HG03280 (cell line): ENCODE measurements at regions not wholly inside any gene's neighbourhood (a gene's known extent, or its start where the extent isn't known, plus 50 kb on each side); places are given as distances from the start of the nearest gene placed in this dataset.

Source experiments
- ATAC-seq: cut with Tn5 transposase; IDR thresholded peaks from one replicate; pipeline ENCODE4 v1.9.1; 2021; ENCODE audit warnings: mild to moderate bottlenecking, moderate library complexity; ENCODE audit not compliant: unreplicated experiment

- no peak for ATAC-seq
Measured at GRCh38 chr9:19732441-19732951, 56.3 kb downstream of the SLC24A2 start.

GRCh38 chr9:19728101-19728500 lies 60.7 kb downstream of the SLC24A2 start:
- no peak for ATAC-seq

DNA sequence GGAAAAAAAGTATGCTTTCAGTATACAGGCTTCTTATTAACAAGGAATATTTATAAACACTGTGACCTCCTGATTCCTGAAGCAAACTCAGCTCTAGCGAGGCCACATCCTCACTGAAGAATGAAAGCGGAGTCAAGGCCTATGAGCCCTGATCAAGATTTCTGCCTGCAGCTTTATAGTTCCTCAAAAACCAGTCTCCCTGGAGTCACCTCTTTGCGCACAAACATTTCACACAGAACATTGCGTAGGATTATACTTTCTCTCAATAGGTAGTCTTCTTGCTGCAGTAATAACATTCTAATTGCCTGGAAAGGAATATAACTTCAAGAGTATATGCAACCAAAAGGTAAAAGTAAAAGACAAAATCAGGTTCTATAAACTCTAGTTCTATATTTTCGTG lies 62.9 kb downstream of the SLC24A2 start:
- no peak for ATAC-seq

GRCh38 chr9:19720377-19720776 lies 68.5 kb downstream of the SLC24A2 start:
- ATAC-seq, result no peak

- ATAC-seq, result no peak
Measured at GRCh38 chr9:19703702-19704101, 85.1 kb downstream of the SLC24A2 start.

DNA sequence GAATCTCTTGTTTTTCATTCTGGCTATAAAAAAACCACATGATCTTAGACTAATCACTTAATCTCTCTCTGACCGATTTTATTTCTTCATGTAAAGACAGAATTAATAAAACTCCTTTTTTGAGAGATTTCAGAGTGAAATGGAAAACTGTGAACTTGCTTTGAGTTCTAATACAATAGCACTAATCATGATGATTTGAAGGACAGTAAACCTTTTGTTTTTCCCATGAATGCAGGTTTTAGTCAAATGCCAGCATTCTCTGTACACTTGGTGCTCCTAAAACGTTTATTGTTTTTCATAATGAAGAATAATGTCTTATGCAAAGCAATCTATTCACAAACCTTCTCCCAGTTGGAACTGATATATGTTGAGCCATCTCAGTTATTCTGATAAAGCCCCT lies 86.8 kb downstream of the SLC24A2 start:
- ATAC-seq, result no peak

DNA sequence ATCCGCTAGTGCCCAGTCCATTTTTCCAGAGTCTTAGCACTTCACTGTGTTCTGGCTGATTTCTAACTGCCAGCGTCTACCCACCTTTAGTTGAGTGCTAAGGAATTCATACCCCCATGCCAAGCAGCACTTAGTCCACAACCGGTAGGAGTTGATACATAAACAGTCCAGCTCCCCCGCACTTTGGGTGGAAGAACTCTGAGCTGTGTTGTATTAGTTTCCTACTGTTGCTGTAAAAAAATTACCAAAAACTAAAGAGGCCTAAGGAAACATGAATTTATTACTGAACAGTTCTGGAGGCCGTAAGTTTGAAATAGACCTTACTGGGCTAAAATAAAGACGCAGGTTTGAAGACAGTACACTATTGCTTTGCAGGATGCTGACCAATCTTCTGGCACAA lies 87.6 kb downstream of the SLC24A2 start:
- no peak for ATAC-seq

DNA sequence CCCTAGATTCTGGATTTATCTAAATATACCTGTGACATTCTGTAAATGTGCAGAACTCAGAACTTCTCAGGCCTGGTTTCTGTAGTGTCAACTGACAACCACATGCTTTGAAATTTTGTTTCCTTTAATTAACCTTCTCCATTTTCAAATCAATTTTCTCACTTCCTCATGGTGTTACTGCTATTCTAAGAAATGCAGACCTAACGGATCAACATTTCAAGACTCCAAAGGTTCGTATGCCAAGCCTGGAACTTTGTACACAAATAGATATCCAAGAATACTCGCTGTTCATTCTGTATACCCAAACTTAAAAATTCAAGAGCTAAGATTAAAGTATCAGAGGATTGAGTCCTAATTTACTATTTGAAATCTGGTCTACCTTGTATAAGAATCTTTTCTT lies 88.1 kb downstream of the SLC24A2 start:
- ATAC-seq, result no peak

- no peak for ATAC-seq
Measured at GRCh38 chr9:19699756-19700155, 89.1 kb downstream of the SLC24A2 start.

- no peak for ATAC-seq
Measured at GRCh38 chr9:19698960-19699359, 89.9 kb downstream of the SLC24A2 start.

DNA sequence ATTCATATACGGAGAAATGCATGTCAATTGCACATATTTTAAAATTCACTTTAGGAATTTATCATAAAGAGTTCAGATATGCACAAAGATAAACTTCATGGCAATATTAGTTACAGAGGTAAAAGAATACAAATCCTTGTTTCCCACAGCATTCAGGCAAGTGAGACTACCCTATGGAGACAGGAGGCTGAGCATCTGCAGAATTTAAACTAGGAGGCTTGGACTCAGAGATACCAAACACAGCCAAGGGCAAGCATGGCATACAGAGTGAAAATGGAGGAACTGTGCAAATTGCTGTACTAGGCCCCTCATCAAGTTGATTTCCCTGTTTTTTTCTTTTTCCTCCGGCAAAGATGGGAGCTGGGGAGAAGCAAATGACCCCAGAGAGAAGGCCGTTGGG lies 94.2 kb downstream of the SLC24A2 start:
- ATAC-seq, result no peak

DNA sequence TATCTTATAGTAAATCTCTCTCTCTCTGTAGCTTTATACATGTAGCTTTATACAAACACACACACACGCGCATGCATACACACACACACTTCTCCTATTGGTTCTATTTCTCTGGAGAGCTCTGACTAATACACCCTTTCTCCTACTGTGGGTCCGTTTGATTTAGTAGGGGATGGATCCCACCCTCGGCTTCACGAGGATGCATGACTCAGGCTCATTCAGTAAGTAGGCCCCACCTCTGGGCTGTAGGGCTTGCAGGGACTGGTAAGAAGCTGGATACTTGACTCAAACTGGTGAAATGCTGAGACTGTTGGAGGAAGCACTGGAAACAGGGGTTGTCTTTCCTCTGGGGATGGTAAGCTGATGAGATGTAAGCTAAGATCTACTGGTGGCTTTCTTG lies 98.7 kb downstream of the SLC24A2 start:
- ATAC-seq, result no peak

DNA sequence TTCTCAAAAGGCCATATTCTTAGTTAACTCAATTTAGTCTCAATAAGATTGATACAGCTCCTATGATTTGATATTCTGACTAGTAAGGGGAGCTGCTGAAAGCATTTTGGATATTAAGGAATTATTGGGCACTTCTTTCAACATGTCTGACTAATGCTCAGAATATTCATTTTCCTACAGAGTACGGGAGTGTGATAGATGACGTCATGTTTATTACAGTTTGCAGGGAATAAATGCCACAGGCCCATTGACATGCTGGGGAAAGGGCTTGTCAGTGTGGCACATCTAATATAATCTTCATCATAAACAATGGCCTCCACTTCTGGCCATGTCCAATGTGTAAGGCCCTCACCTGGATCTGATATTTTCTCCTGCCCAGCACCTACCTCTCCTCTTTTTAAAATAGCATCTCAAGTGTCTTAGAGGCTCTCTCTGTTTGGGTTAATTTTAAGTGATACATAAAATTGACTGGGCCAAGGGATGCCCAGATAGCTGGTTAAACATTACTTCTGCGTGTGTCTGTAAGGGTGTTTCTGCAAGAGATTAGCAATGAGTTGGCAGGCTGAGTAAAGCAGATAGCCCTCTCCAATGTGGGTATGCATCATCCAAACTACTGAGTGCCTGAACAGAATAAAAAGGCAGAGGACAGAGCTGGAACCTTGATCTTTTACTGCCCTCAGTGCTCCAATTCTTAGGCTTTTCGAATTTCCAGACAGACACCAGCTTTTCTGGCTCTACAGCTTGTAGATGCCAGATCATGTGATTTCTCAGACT lies 99.3 kb downstream of the SLC24A2 start:
- no peak for ATAC-seq

- no peak for ATAC-seq
Measured at GRCh38 chr9:19683715-19684114, 105.1 kb downstream of the SLC24A2 start.

- no peak for ATAC-seq
Measured at GRCh38 chr9:19682397-19682796, 106.4 kb downstream of the SLC24A2 start.

- ATAC-seq, result no peak
Measured at GRCh38 chr9:19681846-19682245, 107.0 kb downstream of the SLC24A2 start.

- ATAC-seq, result no peak
Measured at GRCh38 chr9:19677924-19678323, 110.9 kb downstream of the SLC24A2 start.

DNA sequence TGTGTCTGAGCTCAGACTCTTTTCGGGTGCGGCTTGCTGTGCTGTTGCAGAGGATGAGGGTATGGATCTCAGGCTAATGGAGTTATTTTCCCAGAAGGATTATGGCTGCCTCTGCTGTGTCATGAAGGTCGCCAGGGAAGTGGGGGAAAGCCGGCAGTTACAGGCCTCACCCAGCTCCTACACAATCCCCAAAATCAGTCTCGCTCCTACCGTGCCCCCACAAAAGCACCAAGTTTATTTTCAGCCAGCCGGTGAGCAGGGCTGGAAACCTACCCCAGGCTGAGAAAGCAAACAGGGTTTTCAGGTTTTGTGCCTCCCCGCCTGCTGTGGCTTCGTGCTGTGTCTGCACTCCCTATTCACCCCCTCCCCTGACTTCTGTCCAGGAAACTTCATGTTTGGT lies 113.3 kb downstream of the SLC24A2 start:
- ATAC-seq, result no peak

DNA sequence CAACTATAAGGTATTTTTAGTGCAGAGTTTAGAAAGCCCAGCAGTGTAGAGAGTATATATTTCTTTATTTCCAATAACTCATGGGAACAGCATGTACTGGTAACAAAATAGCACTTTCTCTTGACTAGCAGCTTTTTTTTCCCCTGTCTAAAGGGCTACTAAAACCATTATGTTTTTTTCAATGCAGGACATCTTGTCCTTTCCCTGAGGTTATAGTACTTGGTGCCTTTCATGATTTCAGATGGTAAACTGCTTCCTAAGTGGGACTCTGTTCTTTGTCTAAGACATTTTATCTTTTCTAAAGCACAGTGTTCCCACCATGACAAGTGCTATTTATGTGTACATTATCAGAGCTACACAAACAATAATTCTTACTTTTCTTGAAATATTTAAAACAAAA lies 122.3 kb downstream of the SLC24A2 start:
- no peak for ATAC-seq

- peak; percentile 99 for ATAC-seq
Measured at GRCh38 chr9:19665146-19665863, 123.5 kb downstream of the SLC24A2 start.

GRCh38 chr9:19663570-19663969 lies 125.3 kb downstream of the SLC24A2 start:
- no peak for ATAC-seq

DNA sequence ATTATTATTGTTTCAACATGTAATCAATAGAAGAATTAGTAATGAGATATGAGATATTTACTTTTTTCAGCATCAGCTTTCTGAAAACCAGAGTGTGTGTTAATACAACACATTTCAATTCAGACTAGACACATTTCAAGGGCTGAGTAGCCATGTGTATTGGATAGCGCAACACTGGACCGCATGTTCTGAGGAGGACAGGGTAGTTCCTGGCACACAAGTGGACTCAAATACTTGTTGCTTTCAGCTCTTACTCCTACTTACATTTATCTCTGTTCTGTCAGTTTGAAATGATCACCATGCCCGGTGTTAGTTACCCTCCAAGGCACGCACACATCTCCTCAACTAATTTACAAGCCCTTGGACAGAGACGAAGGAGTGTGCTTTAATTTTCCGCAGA lies 126.6 kb downstream of the SLC24A2 start:
- no peak for ATAC-seq
